GM12874 (cell line): ENCODE measurements at regions not wholly inside any gene's neighbourhood (a gene's known extent, or its start where the extent isn't known, plus 50 kb on each side); places are given as distances from the start of the nearest gene placed in this dataset.

Experiments
- CTCF ChIP-seq: IDR thresholded peaks from 2 replicates; pipeline ENCODE4 v1.5.1; 2011; ENCODE audit warnings: low read depth, mild to moderate bottlenecking, control low read depth, low read length, moderate library complexity; ENCODE audit not compliant: insufficient read depth

- TF ChIP-seq CTCF: no peak
Measured at GRCh38 chr7:46322937-46323336, 401.9 kb upstream of the IGFBP3 start.

- TF ChIP-seq CTCF: no peak
Measured at GRCh38 chr7:46321556-46322205, 400.6 kb upstream of the IGFBP3 start.

GRCh38 chr7:46320956-46321355 is 399.9 kb upstream of the IGFBP3 start:
- no peak for TF ChIP-seq CTCF

GRCh38 chr7:46319841-46320240 is 398.8 kb upstream of the IGFBP3 start:
- no peak for TF ChIP-seq CTCF

- no peak for TF ChIP-seq CTCF
Measured at GRCh38 chr7:46318276-46318675, 397.2 kb upstream of the IGFBP3 start.

GRCh38 chr7:46317256-46317655 is 396.2 kb upstream of the IGFBP3 start:
- TF ChIP-seq CTCF: no peak

- TF ChIP-seq CTCF: no peak
Measured at GRCh38 chr7:46315891-46316290, 394.8 kb upstream of the IGFBP3 start.
